HEK293T (cell line): ENCODE measurements at regions not wholly inside any gene's neighbourhood (a gene's known extent, or its start where the extent isn't known, plus 50 kb on each side); places are given as distances from the start of the nearest gene placed in this dataset.

ENCODE experiments used
- ARNT ChIP-seq: fragments of 450-650 bp; IDR thresholded peaks from 2 replicates; pipeline ENCODE4 v1.6.1; 2017; ENCODE audit warnings: mild to moderate bottlenecking
- BHLHE40 ChIP-seq: fragments of 450-650 bp; IDR thresholded peaks from 2 replicates; pipeline ENCODE4 v1.6.1; 2016; ENCODE audit warnings: mild to moderate bottlenecking, moderate library complexity, borderline replicate concordance
- CTBP1 ChIP-seq: fragments of 450-650 bp; IDR thresholded peaks from 2 replicates; pipeline ENCODE4 v1.6.1; 2016; ENCODE audit warnings: borderline replicate concordance
- FOXA1 ChIP-seq: fragments of 450-650 bp; IDR thresholded peaks from 2 replicates; pipeline ENCODE4 v1.6.1; 2016; ENCODE audit warnings: mild to moderate bottlenecking
- FOXM1 ChIP-seq: fragments of 450-650 bp; IDR thresholded peaks from 2 replicates; pipeline ENCODE4 v1.6.1; 2017; ENCODE audit warnings: mild to moderate bottlenecking, borderline replicate concordance
- HDGF ChIP-seq: fragments of 450-650 bp; IDR thresholded peaks from 2 replicates; pipeline ENCODE4 v1.6.1; 2017; ENCODE audit warnings: antibody characterized with exemption, borderline replicate concordance
- NFRKB ChIP-seq: fragments of 450-650 bp; IDR thresholded peaks from 2 replicates; pipeline ENCODE4 v1.6.1; 2016; ENCODE audit warnings: mild to moderate bottlenecking, moderate library complexity
- SP1 ChIP-seq: fragments of 450-650 bp; IDR thresholded peaks from 2 replicates; pipeline ENCODE4 v1.6.1; 2017
- SUZ12 ChIP-seq: fragments of 450-650 bp; IDR thresholded peaks from 2 replicates; pipeline ENCODE4 v1.6.1; 2016; ENCODE audit warnings: mild to moderate bottlenecking
- TARDBP ChIP-seq: fragments of 450-650 bp; IDR thresholded peaks from 2 replicates; pipeline ENCODE4 v1.6.1; 2016
- ZNF384 ChIP-seq: fragments of 450-650 bp; IDR thresholded peaks from 2 replicates; pipeline ENCODE4 v1.6.1; 2016

DNA sequence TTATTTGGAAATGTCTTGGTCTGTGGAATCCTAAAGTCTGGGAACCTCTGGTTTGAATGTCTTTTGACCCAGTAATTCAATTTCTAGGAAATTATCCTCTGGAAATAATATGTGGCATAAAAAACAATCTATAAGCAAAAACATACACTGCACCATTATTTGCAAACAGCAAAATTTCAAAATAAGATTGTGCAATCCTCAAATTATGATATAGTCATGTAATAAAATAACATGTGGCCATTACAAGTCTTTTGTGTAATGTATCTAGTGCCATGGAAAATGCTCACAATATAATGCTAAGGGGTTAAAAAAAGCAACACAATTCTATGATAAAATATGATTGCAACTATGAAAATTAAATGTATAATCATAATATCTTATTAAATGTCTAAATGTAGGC, 312.9 kb upstream of the RUNX1 start:
- TF ChIP-seq CTBP1: no peak
- no peak for TF ChIP-seq TARDBP
- no peak for TF ChIP-seq BHLHE40
- TF ChIP-seq HDGF: no peak
- TF ChIP-seq SP1: no peak
- TF ChIP-seq ZNF384: no peak
- no peak for TF ChIP-seq SUZ12
- no peak for TF ChIP-seq ARNT
- TF ChIP-seq FOXM1: no peak
- TF ChIP-seq FOXA1: no peak
- TF ChIP-seq NFRKB: no peak
